ENCODE measurements at regions not wholly inside any gene's neighbourhood (a gene's known extent, or its start where the extent isn't known, plus 50 kb on each side); places are given as distances from the start of the nearest gene placed in this dataset.

GRCh38 chr6:85390105-85390728, 59.7 kb upstream of the NT5E start:
- no peak overlapping the region for H3K27ac ChIP-seq (ENCODE audit: low read depth, low read length, poor library complexity, severe bottlenecking)
- H4K20me1 ChIP-seq (ENCODE audit: insufficient read depth, low read length), result no peaks in the 10 kb centered on the region
- no peak overlapping the region for H3K9ac ChIP-seq (ENCODE audit: low read length)
- no peak for TF ChIP-seq EZH2 (IDR thresholded peaks at IDR 0.05; ENCODE audit: borderline replicate concordance, low read length)
- no peak for TF ChIP-seq CTCF (IDR thresholded peaks at IDR 0.05; ENCODE audit: low read length)
- no peaks in the 10 kb centered on the region for H3F3A ChIP-seq (ENCODE audit: insufficient read depth, low read length)
- H3K4me1 ChIP-seq (ENCODE audit: insufficient read depth, low read length, severe bottlenecking), result no peaks in the 10 kb centered on the region
- no peaks in the 10 kb centered on the region for H3K27me3 ChIP-seq (ENCODE audit: insufficient read depth, low read length)
- H3K4me2 ChIP-seq (ENCODE audit: low read length), result no peak overlapping the region
- H3K4me3 ChIP-seq (ENCODE audit: low read depth, low read length, poor library complexity, severe bottlenecking), result no peak overlapping the region
- no peaks in the 10 kb centered on the region for H3K9me2 ChIP-seq (ENCODE audit: low read depth, low read length)
- H3K36me3 ChIP-seq (ENCODE audit: insufficient read depth, low read length), result no peaks in the 10 kb centered on the region
- no peaks in the 10 kb centered on the region for H3K79me2 ChIP-seq (ENCODE audit: insufficient read depth, low read length)
- H3K9me3 ChIP-seq (ENCODE audit: low read length), result no peaks in the 10 kb centered on the region
- no peak overlapping the region for H2AFZ ChIP-seq (ENCODE audit: low read length)

- no peak overlapping the region for H3K4me2 ChIP-seq (ENCODE audit: low read length)
- no peaks in the 10 kb centered on the region for H3K9me2 ChIP-seq (ENCODE audit: low read depth, low read length)
- H3K9ac ChIP-seq (ENCODE audit: low read length), result no peak overlapping the region
- no peaks in the 10 kb centered on the region for H3K79me2 ChIP-seq (ENCODE audit: insufficient read depth, low read length)
- H3K36me3 ChIP-seq (ENCODE audit: insufficient read depth, low read length), result no peaks in the 10 kb centered on the region
- H3K9me3 ChIP-seq (ENCODE audit: low read length), result no peaks in the 10 kb centered on the region
- H3K27me3 ChIP-seq (ENCODE audit: insufficient read depth, low read length), result no peaks in the 10 kb centered on the region
- H3F3A ChIP-seq (ENCODE audit: insufficient read depth, low read length), result no peaks in the 10 kb centered on the region
- H2AFZ ChIP-seq (ENCODE audit: low read length), result no peak overlapping the region
- TF ChIP-seq CTCF (IDR thresholded peaks at IDR 0.05; ENCODE audit: low read length) (no peak), EZH2 (IDR thresholded peaks at IDR 0.05; ENCODE audit: borderline replicate concordance, low read length) (no peak)
- no peaks in the 10 kb centered on the region for H4K20me1 ChIP-seq (ENCODE audit: insufficient read depth, low read length)
- H3K4me1 ChIP-seq (ENCODE audit: insufficient read depth, low read length, severe bottlenecking), result no peaks in the 10 kb centered on the region
- H3K27ac ChIP-seq (ENCODE audit: low read depth, low read length, poor library complexity, severe bottlenecking), result no peak overlapping the region
- H3K4me3 ChIP-seq (ENCODE audit: low read depth, low read length, poor library complexity, severe bottlenecking), result no peak overlapping the region
Measured at GRCh38 chr6:85389151-85389797, 60.6 kb upstream of the NT5E start.

GRCh38 chr6:85388531-85388930, 61.4 kb upstream of the NT5E start:
- TF ChIP-seq CTCF (IDR thresholded peaks at IDR 0.05; ENCODE audit: low read length), result no peak
- no peak for TF ChIP-seq EZH2 (IDR thresholded peaks at IDR 0.05; ENCODE audit: borderline replicate concordance, low read length)
- H3K9ac ChIP-seq (ENCODE audit: low read length), result no peak overlapping the region
- no peak overlapping the region for H2AFZ ChIP-seq (ENCODE audit: low read length)
- H3K9me2 ChIP-seq (ENCODE audit: low read depth, low read length), result no peaks in the 10 kb centered on the region
- no peak overlapping the region for H3K27ac ChIP-seq (ENCODE audit: low read depth, low read length, poor library complexity, severe bottlenecking)
- H3K4me1 ChIP-seq (ENCODE audit: insufficient read depth, low read length, severe bottlenecking), result no peaks in the 10 kb centered on the region
- no peaks in the 10 kb centered on the region for H3F3A ChIP-seq (ENCODE audit: insufficient read depth, low read length)
- H3K36me3 ChIP-seq (ENCODE audit: insufficient read depth, low read length), result no peaks in the 10 kb centered on the region
- H3K79me2 ChIP-seq (ENCODE audit: insufficient read depth, low read length), result no peaks in the 10 kb centered on the region
- no peaks in the 10 kb centered on the region for H4K20me1 ChIP-seq (ENCODE audit: insufficient read depth, low read length)
- no peak overlapping the region for H3K4me2 ChIP-seq (ENCODE audit: low read length)
- no peak overlapping the region for H3K4me3 ChIP-seq (ENCODE audit: low read depth, low read length, poor library complexity, severe bottlenecking)
- no peaks in the 10 kb centered on the region for H3K27me3 ChIP-seq (ENCODE audit: insufficient read depth, low read length)
- no peaks in the 10 kb centered on the region for H3K9me3 ChIP-seq (ENCODE audit: low read length)
